Hematopoietic multipotent progenitor cell treated with erythropoietin and hydrocortisone succinate and interleukin-3 and kit ligand, for 17 days (in vitro differentiated cells): ENCODE measurements at regions not wholly inside any gene's neighbourhood (a gene's known extent, or its start where the extent isn't known, plus 50 kb on each side); places are given as distances from the start of the nearest gene placed in this dataset.
"Not testable (repeated sequence)": the region's sequence is repeated elsewhere in the genome, so short reads cannot be mapped to it uniquely, and the experiment has no call there.

Source experiments
- DNase-seq: peaks from one replicate; pipeline ENCODE4 v3.0.0-alpha.2; 2015; ENCODE audit warnings: low spot score

DNA sequence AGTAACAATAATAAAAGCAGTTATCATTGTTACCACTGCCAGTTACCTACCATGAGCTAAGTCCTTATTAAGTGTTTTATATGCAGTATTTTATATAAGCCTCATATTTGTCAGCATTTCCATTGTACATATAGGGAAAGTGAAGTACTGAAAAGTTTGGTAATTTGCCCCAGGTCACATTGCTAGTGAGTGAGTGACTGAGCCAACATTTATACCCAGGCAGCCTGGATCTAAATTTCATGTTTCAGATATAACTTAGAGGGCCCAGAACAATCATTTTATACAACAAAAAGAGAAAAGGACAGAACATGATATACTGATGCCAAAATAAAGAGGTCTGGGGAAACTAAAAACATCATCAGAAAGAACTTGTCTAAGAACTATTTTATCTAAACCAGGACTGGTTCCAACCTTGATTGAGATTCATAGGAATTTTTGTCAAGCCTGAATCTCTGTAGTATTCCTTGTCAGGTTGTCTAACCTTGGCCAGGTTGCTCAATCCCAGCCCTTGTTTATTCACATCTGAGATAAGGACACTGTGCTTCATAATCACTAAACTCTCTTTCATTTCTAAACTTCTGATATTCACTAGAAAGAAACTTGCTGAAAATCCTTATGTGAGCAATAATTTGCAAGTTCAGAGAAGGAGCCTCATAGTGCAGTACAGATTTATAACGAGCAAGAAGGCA lies 308.2 kb downstream of the IPMK start:
- no peak for DNase-seq

DNA sequence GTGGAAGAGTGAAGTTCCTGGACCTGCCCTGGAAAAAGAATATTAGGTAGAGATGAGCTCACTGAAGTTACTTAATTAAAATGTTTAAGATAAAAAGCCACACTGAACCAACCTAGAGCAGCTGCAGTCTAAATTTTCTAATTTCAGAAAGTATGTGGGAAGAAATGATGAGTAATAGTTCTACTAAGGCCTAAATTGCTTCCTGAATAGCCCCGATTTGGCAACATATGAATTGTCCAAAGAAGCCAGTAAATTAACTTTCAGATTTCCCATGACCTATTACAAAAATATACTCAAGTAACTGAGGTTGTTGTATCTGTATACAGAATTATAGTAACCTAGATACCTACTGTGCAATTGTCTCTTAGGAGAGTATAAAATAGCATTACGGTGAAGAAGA lies 312.6 kb downstream of the IPMK start:
- DNase-seq = no peak

DNA sequence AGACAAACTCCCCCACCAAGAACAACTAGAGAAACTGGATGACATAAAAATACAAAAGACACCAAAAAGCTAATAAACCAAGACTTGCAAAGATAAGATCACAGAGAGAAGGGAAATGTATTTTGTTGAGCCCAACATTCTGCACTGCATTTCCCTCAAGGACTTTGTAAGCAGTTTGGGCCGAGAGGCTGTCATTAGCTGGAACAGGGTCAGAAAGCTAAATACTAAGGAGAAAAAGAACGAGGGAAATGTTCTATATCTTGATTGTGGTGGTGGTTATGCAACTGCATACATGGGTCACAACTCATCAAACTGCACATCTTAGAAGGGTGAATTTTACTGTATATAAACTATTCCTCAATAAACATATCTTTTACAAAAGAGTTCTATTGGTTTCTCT lies 315.0 kb downstream of the IPMK start:
- DNase-seq = no peak

DNA sequence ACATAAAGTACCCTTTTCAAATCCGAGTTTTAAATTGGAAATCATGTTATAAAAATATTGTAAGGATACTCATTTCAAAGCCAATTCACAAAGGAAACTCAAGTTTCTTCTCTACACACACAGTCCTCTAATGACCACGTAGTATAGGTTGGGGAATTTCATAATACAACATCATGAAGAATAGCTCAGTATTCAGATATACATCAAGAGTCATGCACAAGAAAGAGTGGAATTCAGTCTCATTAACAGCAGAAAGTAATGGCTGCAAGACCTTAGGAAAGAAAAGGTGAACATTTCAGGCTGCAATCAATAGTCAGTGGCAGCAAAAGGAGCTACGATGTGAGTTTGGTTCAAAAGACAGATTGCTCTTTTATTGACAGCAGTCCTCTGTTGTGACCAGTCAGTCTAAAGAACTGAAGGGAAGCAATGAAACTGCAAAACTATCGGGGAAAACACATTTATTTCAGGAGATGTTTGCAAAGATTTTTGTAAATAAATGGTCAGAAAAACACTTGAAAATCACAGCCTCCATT lies 317.2 kb downstream of the IPMK start:
- DNase-seq = no peak

DNA sequence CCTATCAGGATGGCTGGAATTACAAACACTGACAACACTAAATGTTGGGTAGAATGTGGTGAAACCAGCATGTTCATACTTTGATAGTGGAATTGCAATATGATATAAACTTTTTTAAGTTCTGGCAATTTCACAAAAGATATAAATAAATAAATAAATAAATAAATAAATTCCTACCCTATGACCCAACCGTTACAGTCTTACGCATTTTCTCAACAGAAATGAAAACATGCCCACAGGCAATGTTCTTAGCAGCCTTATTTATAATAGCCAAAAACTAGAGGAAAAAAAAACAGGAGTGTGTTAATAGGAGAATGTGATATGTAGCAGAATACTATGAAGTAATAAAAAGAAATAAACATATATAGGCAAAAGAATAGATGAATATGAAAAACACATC lies 318.9 kb downstream of the IPMK start:
- no peak for DNase-seq

DNA sequence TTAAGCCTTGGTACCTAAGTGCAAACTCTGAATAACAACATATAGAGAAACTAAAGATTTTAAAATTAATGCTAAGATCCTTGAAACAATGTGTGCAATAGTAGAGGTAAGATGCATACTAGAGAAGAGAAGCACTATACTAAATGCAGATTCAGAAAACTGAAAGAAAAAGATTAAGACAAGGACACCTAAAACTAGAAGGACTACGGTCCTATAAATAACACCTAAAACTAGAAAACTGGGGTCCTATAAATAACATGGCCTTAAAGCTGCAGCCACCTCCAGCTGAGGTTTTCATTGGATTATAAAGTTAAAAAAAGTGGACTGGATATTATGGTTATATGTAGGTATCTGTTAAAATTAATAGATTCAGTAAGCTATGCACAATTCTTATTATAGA lies 320.9 kb downstream of the IPMK start:
- no peak for DNase-seq

DNA sequence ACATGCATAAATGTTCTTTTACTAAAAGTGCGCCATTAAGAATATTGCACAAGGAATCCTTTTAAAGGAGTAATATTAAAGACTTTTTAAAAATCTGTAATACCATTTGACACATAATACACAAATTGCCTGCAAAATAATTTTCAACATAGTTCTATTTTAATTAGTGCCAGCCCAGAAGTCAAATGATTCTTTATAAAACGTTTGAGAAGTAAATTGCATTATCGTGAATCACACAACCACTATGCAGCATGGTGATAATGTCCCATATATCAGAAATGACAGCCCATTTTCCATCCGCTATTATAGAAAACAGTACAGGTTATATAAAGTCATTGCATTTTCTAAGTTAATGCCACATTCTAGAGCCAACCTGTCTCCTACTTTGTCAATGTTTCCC lies 324.0 kb downstream of the IPMK start:
- DNase-seq = no peak

DNA sequence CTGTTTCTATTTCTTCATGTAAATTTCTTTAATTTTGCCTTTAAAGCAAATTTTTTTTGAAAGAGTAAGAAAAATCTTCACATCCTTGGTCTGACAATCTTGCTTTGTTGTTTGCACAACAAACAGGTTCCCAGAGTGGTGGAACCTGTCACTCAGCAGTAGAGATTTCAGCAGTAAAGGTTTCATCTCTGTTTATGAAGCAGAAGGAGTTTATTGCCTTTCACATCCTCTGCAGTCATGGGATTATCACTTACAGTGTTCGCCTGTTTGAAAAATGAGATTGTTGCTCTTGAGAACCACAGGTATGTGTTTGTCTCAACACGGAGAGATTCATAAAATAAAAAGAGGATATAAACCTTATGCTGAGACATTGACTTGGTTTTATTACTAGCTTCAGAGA lies 342.6 kb downstream of the IPMK start:
- no peak for DNase-seq

DNA sequence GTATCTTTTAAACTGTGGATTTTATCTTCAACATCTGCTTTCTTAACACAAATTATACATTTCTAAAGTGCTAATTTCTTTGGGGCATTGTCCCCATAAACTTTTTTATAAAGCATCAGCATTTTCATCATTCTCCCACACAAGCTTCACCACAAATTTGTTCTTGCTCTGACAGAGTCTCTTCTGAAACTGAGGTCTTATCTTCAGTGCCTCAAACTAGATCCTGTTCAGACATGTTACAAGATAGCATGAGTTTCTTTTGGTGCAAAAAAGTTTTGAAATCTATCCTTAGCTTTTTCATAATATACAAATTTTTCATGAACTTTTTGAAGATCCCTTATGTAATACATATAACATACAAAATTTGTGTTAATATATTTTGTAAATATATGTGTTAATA lies 346.6 kb downstream of the IPMK start:
- DNase-seq = no peak

DNA sequence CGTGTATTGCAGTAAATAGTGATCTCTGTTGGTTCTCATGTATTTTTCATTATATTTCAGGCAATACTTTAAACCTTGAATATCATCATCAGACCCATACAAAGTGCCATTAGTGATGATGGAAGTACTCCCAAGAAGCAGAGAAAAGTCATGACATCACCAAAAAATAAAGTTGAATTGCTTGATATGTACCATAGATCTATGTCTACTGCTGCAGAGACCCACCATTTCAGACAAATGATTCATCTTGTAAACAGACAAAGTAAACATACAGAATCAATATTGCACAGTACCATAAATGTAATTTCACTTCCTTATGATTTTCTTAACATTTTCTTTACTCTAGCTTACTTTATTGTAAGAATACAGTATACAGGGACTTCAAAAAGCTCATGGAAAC lies 347.8 kb downstream of the IPMK start:
- DNase-seq = no peak

DNA sequence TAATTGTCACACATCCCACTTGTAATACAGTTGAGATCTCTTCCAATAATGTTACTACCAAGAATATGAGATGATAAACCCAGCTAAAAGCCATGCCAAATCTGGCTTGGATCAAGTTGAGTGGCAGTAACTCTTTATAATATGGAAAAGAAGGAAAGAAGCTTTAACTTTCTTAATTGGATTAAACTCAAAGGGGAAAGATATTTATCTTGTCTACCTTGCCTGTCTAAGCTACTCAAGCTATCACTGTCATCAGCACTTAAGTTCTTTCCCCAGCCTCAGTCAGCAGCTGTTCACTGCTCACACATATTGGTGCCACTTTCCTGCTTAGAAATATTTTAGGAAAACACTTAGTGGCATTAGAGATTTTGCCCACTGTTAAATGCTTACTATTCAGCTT lies 350.7 kb downstream of the IPMK start:
- no peak for DNase-seq

DNA sequence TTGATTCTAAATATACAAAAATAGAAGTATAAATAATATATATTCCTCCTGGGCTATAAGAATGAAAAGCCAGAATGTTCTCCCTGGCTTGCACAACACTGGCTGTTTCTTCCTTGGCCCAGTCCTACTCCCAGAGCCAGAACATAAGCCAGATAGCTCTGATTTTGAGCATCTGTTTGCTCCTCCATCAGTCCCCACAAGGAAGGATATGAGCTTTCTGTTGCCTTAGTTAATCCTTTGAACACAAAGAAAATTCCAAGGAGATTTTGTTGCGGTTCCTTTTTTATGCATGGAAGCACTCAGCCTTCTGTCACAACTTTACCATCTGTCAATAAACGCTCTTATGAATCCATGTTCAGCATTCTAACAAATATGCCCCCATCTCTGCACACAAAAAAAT lies 361.8 kb downstream of the IPMK start:
- no peak for DNase-seq

DNA sequence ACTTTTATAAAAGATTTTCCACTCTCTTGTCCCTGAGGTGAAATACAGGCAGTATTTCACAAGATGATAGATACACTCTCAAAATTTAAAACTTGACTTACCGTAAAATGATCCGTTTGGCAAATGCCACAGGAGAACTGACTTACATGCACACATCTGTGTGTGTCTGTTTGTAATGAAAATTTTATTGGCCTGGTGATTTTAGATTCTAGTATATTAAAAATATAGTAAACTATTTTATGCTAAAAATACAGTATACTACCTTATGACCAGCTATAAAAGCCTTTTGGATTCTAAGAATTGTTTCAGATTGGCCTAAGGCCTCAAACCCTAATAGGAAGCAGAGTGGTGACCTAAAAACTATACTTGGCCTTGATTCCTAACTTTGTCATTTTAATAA lies 362.7 kb downstream of the IPMK start:
- no peak for DNase-seq

DNA sequence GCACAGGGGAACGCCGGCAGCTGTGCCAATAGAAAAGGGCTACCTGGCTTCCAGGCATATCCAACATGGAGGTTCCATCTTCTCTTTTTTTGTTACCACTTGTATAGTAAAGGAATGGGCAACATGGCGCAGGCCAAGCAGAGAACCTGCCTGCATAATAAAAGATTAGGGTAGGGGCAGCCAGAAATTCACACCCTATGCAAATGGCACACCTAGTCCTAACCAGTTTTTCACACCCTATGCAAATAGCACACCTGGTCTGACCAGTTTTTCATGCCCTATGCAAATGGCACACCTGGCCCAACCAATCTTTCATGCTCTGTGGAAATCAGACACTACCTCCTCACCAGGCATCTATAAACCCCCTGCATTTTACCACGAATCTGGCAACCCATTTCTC lies 369.5 kb downstream of the IPMK start:
- DNase-seq = no peak

DNA sequence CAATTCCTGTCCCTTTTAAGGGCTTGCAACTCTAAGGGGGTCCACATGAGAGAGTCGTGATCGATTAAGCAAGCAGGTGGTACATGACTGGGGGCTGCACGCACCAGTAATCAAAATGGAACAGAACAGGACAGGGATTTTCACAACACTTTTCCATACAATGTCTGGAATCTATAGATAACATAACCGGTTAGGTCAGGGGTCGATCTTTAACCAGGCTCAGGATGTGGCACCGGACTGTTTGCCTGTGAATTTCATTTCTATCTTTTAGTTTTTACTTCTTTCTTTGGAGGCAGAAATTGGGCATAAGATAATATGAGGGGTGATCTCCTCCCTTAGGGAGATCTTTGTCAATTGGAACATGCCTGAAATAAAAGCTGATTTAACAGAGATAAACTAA lies 370.1 kb downstream of the IPMK start:
- no peak for DNase-seq

DNA sequence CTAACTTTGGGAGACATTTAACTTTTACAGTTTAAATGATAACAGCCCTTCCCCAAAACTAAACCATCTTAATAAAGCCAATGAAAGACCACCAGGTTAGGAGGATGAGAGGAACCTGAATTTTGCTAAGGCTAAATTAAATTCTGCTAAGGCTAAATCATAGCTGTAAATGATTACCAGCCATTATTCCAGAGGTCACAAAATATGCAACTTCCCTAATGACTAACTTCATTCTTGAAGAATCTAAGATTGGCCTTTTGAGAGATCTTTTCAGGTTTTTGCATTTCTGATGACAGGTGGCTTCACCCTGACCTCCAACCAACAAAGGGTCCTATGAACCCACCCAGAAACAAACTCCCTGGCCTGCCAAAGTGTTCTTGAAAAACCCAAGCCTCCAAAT lies 373.3 kb downstream of the IPMK start:
- no peak for DNase-seq

DNA sequence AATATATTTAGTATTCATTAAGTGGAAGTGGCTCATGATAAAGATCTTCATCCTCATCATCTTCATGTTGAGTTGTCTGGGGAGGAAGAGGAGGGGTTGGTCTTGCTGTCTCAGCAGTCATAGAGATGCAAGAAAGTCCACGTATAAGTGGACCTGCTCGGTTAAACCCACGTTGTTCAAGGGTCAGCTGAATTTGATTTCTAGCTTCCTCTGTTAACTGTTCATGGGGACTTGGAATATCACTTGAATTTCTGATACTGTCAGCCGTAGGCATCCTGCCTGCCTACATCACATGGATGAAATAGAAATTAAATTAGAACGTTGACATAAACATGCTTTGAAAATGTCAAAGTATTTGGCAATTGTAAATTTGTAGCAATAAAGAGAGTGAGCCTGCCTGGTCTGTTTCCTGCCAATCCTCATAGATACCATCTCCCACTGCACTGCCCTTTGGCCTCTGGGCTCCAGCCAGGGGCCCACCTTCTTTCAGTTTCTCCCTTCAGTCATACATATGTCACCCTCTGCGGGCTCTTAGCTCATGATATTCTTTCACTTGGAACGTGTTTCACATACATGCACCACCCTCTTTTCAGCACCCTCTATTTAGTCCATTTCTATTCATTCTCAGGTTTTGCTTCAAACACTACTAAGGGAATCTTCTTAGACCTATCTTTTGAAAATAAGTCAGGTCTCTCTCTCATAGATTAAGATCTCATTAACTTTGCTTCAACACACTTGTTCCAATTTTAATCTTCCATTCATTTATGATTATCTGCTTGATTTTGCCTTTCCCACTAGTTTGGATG lies 376.3 kb downstream of the IPMK start:
- DNase-seq = no peak

DNA sequence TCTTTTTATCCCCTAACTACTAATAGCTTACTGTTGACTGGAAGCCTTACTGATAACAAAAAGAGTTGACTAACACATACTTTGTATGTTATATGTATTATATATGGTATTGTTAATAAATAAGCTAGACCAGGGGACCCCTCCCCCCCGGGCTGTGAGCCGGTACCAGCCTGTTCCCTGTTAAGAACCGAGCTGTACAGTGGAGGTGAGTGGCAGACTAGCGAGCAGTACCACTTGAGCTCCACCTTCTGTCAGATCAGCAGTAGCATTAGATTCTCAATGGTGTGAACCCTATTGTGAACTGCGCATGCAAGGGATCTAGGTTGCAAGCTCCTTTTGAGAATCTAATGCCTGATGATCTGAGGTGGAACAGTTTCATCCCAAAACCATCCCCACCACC lies 377.0 kb downstream of the IPMK start:
- no peak for DNase-seq

DNA sequence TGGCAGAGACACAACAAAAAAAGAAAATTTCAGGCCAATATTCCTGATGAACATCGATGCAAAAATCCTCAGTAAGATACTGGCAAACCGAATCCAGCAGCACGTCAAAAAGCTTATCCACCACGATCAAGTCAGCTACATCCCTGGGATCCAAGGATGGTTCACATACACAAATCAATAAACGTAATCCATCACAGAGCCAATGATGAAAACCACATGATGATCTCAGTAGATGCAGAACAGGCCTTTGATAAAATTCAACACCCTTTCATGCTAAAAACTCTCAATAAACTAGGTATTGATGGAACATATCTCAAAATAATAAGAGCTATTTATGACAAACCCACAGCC lies 382.1 kb downstream of the IPMK start:
- not testable (repeated sequence) for DNase-seq

DNA sequence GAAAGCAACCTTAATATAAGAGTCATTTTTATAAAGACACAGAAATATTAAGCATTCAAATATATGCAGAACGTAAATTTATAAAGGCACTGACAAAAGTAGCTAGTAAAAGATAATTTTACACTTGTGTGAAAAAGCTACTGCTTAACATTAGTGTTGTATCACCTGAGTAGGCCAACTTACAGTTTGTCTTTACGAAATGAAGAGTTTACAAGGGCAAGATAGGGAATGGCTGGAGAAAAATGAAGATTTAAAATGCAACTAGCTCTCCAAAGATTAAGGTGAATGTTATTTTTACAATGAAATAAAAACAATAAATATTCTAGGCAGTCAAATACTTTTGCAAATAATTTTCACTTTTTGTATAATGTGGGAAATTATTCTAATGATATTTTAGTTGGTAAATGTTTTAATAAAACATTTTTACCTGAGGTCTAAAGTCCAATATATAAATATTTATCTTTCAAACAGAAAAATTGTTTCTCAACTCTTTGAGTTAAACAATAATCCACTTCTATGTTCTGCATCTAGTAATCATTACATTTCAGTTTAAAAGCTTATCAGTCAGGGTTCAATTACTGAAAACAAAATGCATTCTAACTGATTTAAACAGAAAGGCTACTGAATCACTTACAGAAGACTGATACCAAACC lies 382.6 kb downstream of the IPMK start:
- no peak for DNase-seq

DNA sequence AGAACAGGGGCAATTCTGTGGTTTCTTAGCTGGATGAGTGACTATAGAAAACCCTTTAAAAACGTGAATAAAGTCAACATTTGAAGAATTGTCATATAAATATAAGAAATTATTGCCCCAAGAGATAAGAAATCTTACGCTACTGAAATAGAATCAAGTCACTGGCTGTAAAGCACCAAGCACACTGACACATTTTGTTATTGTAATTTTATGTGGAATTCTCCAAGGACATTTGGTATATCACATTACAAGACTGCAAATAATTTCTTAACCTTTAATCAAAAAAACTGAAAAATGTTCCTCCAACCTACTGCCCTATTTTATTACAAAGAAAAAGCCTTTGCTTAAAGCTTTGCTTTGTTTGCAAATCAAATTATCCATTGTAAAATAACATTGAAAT lies 383.3 kb downstream of the IPMK start:
- DNase-seq = no peak

DNA sequence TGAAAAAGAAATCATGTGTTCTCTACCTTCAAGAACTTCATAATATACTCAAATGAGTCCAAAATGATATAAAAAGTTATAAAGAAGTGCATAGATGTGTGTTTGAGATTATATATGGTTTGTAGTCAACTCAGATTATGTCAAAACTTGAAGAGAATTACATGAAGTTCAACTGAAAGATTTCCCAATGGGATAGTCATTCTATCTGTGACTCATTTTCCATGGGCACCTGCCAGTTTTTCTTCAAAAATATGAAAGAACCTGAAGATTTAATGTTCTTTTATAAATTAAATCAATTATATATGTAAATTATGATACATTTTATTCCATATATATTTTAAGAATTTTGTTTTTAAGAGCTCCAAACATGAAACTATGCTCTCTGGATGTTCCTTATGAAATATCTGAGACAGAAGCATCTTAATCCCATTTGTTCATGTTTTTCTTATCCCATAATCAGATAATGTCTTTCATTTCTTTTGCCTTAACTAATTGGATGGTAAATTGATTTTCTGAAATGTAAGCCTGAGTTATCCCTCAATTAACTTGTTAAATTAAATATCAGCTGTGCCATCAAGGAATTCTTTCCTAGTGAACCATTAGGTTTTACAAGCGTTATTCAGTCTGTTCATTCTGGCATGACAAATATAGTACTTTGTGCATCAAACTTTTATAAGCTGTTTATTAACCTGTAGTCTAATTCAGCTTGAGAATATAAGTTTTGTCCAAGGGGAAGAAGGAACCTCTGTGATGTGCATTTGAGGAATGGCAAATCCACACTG lies 387.1 kb downstream of the IPMK start:
- DNase-seq = no peak
